IPS DF 6.9 (cell line): ENCODE measurements at regions not wholly inside any gene's neighbourhood (a gene's known extent, or its start where the extent isn't known, plus 50 kb on each side); places are given as distances from the start of the nearest gene placed in this dataset.

Experiments used
- DNase-seq: peaks from one replicate; pipeline ENCODE4 v3.0.0-alpha.2; 2013; ENCODE audit warnings: low read depth, low spot score
- H3K27ac ChIP-seq: one replicate; pipeline ENCODE4 v1.5.1; 2013; ENCODE audit warnings: low read length, control low read depth
- H3K27me3 ChIP-seq: 2 replicates; pipeline ENCODE4 v1.6.1; 2013; ENCODE audit warnings: mild to moderate bottlenecking, low read length; ENCODE audit not compliant: control insufficient read depth, insufficient read depth
- H3K36me3 ChIP-seq: 2 replicates; pipeline ENCODE4 v1.6.1; 2013; ENCODE audit warnings: low read length; ENCODE audit not compliant: control insufficient read depth, insufficient read depth
- H3K4me1 ChIP-seq: 2 replicates; pipeline ENCODE4 v1.6.1; 2013; ENCODE audit warnings: low read length; ENCODE audit not compliant: control insufficient read depth, insufficient read depth
- H3K4me3 ChIP-seq: 2 replicates; pipeline ENCODE4 v1.5.1; 2013; ENCODE audit warnings: mild to moderate bottlenecking, low read length
- H3K9me3 ChIP-seq: 2 replicates; pipeline ENCODE4 v1.6.1; 2013; ENCODE audit warnings: low read length, inconsistent platforms; ENCODE audit not compliant: control insufficient read depth, insufficient read depth
- WGBS: extraction: QIAGEN DNeasy Blood & Tissue Kit; methylation state at CpG from one replicate; pipeline ENCODE4 v1.1.7; 2013; ENCODE audit warnings: mixed read lengths, missing lambda C conversion rate; ENCODE audit not compliant: insufficient read length, insufficient coverage; 5-methylcytosine and 5-hydroxymethylcytosine counted together

DNA sequence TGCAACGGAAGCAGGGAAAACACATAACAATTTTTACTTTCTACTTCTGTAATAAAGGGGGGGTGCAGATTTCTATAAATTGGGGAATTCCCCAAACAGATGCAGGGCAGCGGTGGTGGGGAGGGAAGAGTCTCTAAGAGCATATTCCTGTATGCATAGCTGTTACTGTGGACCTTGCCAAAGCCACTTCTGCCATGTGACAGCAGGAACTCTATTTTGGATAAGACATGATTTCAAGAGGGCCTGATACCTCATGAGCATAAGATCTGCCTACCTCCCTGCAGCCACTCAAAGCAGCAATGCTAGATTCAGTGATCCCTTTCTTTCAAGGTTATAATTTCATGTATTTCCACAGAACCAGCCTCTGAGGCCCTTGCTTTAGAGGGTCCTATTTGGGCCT is 86.2 kb upstream of the CNKSR3 start:
- no CpG with 5 or more reads among the region's 2 CpGs for WGBS
- no peaks in the 10 kb centered on the region for H3K27me3 ChIP-seq
- H3K4me3 ChIP-seq, result no peak overlapping the region
- no peak for DNase-seq
- no peaks in the 10 kb centered on the region for H3K9me3 ChIP-seq
- H3K36me3 ChIP-seq, result no peaks in the 10 kb centered on the region
- no peak overlapping the region for H3K27ac ChIP-seq
- H3K4me1 ChIP-seq, result peaks cover 2% of the 10 kb centered on the region; the same call in 1 of the 2 replicates

DNA sequence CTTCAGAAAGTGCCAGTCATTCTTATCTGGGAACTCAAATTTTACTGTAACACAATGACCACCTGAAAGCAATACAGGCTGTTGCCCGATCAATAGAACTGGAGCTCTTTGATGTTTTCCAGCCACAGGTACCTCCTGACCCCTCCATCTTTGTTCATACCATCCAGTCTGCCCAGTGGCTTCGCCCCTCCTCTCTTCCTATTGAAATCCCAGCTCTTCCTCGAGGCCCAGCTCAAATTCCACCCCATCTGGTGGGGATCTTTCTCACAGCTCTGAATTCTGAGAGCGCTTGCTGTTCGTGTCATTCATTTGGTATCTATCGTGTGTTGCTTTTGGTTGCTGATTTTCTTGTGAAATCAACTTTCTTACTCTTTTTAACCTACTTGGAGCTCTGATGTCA is 87.9 kb upstream of the CNKSR3 start:
- Histone ChIP-seq H3K9me3 (no peaks in the 10 kb centered on the region), H3K4me1 (no peaks in the 10 kb centered on the region), H3K27ac (no peak overlapping the region), H3K36me3 (no peaks in the 10 kb centered on the region), H3K4me3 (no peak overlapping the region), H3K27me3 (no peaks in the 10 kb centered on the region)
- WGBS, result no CpG with 5 or more reads among the region's 6 CpGs
- DNase-seq, result no peak

DNA sequence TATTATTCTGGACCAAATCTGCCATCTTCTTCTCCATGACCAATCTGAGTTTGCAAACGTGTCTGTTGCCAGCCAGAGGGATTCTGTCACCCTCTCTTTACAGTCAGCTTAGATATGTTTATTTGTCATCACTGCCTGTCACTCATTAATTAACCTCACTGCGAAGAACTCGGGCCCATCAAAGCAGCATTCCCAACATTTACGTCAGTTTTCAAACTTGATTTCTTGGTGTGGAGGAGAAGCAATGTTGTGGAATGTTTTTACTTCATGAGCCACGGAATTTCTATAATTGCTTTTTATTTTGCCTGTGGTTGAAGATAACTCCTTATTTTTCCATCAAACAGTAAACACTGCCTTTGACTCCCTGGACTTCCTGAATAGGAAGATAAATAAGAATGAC is 91.8 kb upstream of the CNKSR3 start:
- Histone ChIP-seq H3K4me1 (no peaks in the 10 kb centered on the region), H3K4me3 (no peak overlapping the region), H3K36me3 (no peaks in the 10 kb centered on the region), H3K27me3 (no peaks in the 10 kb centered on the region), H3K9me3 (no peaks in the 10 kb centered on the region), H3K27ac (no peak overlapping the region)
- no CpG with 5 or more reads among the region's 5 CpGs for WGBS
- DNase-seq, result no peak

DNA sequence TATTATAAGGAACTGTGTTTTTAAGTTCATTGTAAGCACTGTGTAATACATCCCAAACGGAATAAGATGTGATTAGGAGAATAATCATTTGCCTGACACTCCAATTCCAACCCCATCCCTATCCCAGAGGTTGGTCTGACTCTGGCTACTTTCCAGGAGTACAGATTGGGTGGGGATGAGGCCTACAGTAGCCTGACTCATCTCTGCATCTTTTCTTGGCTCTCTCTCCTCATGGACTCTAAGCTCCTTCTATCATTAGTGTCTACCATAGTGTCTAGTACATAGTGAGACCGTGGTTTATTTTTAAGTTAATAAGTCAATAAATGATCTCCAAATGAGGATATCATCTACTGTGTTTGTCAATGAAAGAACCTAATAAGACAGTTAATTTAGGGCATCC is 92.2 kb upstream of the CNKSR3 start:
- Histone ChIP-seq H3K4me3 (no peak overlapping the region), H3K27me3 (no peaks in the 10 kb centered on the region), H3K36me3 (no peaks in the 10 kb centered on the region), H3K4me1 (no peaks in the 10 kb centered on the region), H3K9me3 (no peaks in the 10 kb centered on the region), H3K27ac (no peak overlapping the region)
- DNase-seq, result no peak
- no CpG with 5 or more reads among the region's 2 CpGs for WGBS

DNA sequence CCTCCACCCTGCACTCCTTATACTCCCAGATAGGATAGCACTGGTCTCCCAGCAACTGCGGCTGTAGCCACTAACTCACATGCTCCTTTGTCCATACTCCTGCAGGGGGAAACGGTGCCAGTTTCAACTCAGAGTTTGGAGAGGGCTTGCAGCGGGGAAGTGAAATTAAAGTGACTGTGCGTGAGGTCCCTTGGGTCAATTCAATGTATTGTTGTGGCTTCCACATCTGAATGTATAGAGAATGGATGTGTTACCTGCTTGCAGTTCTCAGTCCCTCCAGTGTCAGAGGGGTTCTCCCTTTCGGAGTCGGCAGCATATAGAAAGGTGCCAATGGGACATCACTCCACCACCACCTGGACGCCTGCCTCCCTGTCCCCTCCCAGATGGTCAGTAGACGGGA is 93.6 kb upstream of the CNKSR3 start:
- WGBS, result no CpG with 5 or more reads among the region's 8 CpGs
- DNase-seq, result no peak

DNA sequence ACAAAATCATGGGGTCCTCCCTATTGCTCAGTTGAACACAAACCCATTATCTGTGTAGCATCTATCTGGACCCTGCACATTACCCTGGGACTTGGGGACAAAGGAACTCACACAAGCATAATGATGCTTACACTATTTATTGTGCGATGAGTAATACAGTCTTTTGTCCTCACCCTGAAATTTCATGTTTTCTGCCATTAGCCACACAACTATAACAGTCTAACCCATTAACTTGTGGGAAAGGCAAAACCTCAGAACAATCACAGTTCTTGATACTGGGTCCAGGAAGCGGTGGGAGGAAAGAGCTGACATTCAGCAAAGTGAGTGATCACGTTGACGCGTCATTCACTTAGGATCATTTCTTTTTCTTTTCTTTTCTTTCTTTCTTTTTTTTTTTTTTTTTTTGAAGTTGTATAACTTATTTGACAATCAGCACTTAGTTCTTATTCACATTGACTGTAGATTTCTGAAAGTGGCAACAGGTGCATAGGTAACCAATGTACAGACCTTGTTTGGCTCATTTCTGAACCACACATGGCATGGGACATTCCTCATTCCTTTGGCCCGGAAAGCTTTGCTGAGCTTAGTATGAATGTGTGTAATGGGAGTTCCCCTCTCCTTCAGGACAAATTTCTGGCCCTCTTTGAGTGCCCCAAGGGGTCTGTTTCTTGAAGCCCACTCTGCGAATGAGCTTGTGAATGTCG is 94.8 kb upstream of the CNKSR3 start:
- Histone ChIP-seq H3K4me3 (no peak overlapping the region), H3K9me3 (no peaks in the 10 kb centered on the region), H3K36me3 (no peaks in the 10 kb centered on the region), H3K27me3 (no peaks in the 10 kb centered on the region), H3K27ac (no peak overlapping the region), H3K4me1 (no peaks in the 10 kb centered on the region)
- no CpG with 5 or more reads among the region's 8 CpGs for WGBS
- DNase-seq, result no peak

More for the DNA sequence above, 93.6 kb upstream of the CNKSR3 start:
- Histone ChIP-seq H3K36me3 (no peaks in the 10 kb centered on the region), H3K9me3 (no peaks in the 10 kb centered on the region), H3K4me3 (no peak overlapping the region), H3K27ac (no peak overlapping the region), H3K27me3 (no peaks in the 10 kb centered on the region), H3K4me1 (no peaks in the 10 kb centered on the region)

DNA sequence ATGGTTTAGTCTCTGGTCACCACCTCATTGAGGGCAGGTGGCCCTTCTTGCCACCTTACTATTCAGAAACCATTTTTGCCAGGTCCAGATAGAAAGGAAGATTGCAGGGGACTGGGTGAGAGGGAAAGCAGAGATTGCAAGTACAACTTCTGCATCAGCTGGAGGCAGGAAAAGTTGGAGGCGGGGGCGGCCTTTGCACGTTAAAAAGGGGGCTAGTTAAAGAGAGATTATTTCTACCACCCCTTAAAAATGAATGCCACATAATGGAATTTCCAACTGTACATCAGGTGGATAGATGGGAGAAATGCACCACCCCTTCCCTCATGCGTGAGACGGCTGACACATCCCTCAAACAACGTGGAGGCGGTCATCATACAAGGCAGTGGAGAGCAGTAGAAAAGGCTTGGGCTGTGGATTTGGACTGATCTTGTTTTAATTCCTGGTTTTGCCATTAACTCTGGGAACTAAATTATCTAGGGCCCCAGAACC is 95.4 kb upstream of the CNKSR3 start:
- H3K27me3 ChIP-seq, result no peaks in the 10 kb centered on the region
- H3K9me3 ChIP-seq, result no peaks in the 10 kb centered on the region
- H3K27ac ChIP-seq, result no peak overlapping the region
- no CpG with 5 or more reads among the region's 7 CpGs for WGBS
- no peak overlapping the region for H3K4me3 ChIP-seq
- H3K36me3 ChIP-seq, result no peaks in the 10 kb centered on the region
- no peaks in the 10 kb centered on the region for H3K4me1 ChIP-seq
- no peak for DNase-seq

DNA sequence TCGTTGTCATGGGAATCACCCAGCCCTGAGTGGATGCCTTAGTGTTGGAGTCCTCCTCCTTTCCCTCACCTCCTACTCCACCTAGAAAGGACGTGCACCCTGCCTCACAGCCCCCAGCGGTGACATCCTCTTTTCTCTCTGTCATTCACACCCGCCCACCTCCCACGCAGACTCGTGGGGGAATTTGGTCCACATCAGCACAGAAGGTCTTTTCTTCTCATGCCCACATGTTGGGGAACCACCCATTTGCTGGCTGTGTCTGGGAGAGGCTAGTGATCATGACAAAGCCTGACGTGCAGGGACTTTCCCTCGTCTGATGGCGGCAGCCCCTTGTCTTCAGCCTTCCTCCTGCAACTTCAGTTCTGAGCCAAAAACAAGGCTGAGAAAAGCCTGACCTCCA is 96.0 kb upstream of the CNKSR3 start:
- Histone ChIP-seq H3K27me3 (no peaks in the 10 kb centered on the region), H3K4me1 (no peaks in the 10 kb centered on the region), H3K36me3 (no peaks in the 10 kb centered on the region), H3K9me3 (no peaks in the 10 kb centered on the region), H3K4me3 (no peak overlapping the region), H3K27ac (no peak overlapping the region)
- DNase-seq, result no peak
- WGBS, result no CpG with 5 or more reads among the region's 9 CpGs

DNA sequence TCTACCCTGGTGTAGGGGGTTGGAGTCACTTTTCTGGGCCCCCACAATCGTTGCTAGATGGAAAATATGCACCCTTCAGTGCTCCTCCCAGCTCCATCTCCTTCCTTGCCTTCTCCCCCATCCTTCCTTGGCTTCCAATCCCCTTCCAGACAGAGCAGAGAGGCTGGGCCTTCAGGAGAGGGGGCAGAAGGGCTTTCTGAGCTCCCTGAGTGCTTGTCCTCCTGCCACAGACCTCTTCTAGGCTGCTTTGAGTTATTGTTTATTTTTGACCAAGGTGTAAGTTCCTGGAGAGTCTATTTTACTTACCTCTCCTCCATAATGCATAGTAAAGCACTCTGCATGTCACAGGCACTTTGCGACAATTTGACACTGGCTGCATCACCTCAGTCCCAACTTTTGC is 96.4 kb upstream of the CNKSR3 start:
- H3K27ac ChIP-seq, result no peak overlapping the region
- no peaks in the 10 kb centered on the region for H3K36me3 ChIP-seq
- no CpG with 5 or more reads among the region's 2 CpGs for whole genome bisulfite sequencing
- no peaks in the 10 kb centered on the region for H3K9me3 ChIP-seq
- H3K4me3 ChIP-seq, result no peak overlapping the region
- DNase-seq, result no peak
- H3K4me1 ChIP-seq, result no peaks in the 10 kb centered on the region
- no peaks in the 10 kb centered on the region for H3K27me3 ChIP-seq

DNA sequence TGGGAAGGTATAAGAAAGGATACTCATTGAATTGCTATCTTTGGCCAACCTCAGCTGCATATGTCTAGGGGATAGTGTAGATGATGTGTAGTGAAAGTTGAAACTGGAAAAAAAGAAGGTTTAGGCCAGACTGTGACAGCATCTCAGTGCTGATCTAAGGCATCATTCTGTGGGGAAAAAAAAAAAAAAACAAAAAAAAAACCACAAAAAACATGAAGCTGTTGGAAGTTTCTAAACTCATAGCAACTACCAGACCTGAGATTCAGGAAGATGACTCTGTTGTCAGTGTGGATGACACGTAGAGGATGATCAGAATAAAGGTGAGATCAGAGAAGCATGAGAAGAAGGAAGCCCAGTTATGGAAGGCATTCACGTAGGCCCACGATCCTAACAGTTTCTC is 100.8 kb upstream of the CNKSR3 start:
- Histone ChIP-seq H3K27me3 (no peaks in the 10 kb centered on the region), H3K4me3 (no peak overlapping the region), H3K36me3 (no peaks in the 10 kb centered on the region), H3K9me3 (no peaks in the 10 kb centered on the region), H3K4me1 (no peaks in the 10 kb centered on the region), H3K27ac (no peak overlapping the region)
- DNase-seq, result no peak
- WGBS, result no CpG with 5 or more reads among the region's 3 CpGs

DNA sequence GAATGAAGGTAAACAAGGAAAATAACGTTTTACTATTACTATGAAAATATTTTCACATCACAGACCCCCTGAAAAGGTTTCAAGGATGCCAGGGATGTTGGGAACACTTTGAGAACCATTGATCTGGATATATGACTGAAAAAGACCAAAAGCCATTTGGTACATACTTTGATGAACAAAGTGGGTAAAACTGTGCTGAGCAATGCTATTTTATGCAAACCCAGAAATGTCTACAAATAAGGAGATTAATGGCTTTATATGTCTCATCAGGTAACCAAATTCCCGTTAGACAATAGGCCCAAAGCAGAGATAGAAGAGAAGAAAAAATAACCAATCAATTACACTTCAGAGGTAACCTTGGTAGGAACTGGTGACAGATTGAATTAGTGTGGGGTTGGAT is 101.4 kb upstream of the CNKSR3 start:
- Histone ChIP-seq H3K9me3 (no peaks in the 10 kb centered on the region), H3K36me3 (no peaks in the 10 kb centered on the region), H3K4me3 (no peak overlapping the region), H3K4me1 (no peaks in the 10 kb centered on the region), H3K27ac (no peak overlapping the region), H3K27me3 (no peaks in the 10 kb centered on the region)
- no CpG with 5 or more reads among the region's 2 CpGs for WGBS
- no peak for DNase-seq
